GM12874 (cell line): ENCODE measurements at regions not wholly inside any gene's neighbourhood (a gene's known extent, or its start where the extent isn't known, plus 50 kb on each side); places are given as distances from the start of the nearest gene placed in this dataset.

Experiments
- TF ChIP-seq, protein P1 (sequence below): IDR thresholded peaks from 2 replicates; pipeline ENCODE4 v1.5.1; 2011; ENCODE audit warnings: low read depth, mild to moderate bottlenecking, control low read depth, low read length, moderate library complexity; ENCODE audit not compliant: insufficient read depth

DNA sequence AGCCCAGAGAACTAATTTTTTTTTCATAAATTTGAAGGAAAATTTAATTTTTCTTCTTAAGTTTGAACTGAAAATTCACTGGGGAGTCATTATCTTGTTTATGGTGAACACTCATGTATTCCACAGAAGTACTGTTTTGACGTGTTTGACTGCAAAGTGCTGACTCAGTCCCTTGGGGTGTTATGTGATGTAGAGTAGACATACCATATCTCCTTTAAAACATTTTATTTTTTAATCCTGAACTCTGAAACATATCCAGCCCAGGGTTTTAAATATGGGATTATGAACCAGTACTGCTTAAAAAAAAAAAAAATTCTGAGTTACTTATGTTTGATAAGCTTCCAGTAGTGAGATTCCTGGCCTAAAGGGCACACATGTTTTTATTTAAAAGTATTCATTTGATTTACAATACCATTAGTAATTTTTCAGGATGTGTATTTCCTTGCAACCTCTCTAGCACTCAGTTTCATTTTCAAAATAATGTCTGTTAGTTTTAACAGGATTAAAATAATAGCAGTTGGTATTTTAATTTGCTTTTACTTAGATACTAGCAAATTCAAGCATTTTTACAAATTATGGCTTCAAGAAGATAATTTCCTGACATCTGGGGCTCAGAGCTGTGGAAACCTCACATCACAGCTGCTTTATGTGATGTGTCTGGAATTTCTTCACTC lies 81.7 kb upstream of the PDE10A start:
- TF ChIP-seq, protein P1, sequence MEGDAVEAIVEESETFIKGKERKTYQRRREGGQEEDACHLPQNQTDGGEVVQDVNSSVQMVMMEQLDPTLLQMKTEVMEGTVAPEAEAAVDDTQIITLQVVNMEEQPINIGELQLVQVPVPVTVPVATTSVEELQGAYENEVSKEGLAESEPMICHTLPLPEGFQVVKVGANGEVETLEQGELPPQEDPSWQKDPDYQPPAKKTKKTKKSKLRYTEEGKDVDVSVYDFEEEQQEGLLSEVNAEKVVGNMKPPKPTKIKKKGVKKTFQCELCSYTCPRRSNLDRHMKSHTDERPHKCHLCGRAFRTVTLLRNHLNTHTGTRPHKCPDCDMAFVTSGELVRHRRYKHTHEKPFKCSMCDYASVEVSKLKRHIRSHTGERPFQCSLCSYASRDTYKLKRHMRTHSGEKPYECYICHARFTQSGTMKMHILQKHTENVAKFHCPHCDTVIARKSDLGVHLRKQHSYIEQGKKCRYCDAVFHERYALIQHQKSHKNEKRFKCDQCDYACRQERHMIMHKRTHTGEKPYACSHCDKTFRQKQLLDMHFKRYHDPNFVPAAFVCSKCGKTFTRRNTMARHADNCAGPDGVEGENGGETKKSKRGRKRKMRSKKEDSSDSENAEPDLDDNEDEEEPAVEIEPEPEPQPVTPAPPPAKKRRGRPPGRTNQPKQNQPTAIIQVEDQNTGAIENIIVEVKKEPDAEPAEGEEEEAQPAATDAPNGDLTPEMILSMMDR = no peak

DNA sequence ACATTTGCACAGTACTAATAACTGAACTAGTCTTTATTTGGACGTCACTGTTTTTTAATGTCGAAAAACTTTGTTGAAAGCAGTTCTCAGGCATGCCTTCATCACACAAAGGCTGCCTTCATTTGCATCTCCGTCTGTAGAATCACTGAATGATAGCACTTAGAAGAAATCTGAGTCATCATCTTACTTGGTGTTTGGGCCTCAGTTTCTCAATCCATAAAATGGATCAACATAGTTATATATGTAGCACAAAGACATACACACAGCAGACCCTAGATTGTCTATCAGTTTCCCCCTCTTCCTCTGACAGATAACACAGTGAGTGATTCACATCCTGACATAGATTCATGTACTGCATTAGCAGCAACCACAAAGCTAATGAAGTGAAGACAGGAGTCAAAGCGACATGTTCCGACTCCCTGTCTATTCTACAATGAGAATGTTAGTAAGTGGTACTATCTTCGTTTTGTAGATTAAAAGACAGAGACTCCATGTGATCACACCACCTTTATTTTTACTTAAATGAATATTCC lies 80.4 kb upstream of the PDE10A start:
- TF ChIP-seq, protein P1 = no peak

DNA sequence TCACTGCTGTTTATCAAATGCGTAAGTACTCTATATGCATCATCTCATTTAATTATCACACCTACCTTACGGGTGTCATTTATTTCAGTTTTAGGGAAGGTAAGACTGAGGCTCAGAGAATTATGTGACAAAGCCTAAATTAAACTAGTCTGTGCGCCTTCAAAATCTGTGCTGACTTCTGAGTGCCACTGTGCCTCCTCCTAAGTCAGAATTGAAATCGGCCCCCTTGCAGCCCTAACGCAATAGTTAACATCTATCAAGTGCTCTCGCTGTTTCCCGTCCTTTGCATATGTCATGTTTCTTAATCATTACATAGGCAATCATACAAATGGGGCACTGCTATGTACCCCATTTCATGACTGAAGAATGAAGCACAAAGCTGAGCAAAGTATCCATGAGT lies 79.0 kb upstream of the PDE10A start:
- TF ChIP-seq, protein P1 = no peak

DNA sequence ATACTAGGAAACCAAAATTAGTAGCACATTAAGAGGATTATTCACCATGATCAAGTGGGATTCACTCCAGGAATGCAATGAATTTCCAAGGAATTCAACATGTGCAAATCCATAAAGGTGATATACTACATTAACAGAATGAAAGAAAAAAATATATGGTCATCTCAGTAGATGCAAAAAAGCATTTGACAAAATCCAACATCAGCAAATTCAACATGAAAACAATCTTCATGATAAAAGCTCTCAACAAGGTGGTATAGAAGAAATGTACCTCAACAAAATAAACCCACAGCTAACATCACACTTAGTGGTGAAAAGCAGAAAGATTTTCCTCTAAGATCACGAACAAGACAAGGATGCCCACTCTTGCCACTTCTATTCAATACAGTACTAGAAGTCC lies 74.4 kb upstream of the PDE10A start:
- TF ChIP-seq, protein P1 = no peak

DNA sequence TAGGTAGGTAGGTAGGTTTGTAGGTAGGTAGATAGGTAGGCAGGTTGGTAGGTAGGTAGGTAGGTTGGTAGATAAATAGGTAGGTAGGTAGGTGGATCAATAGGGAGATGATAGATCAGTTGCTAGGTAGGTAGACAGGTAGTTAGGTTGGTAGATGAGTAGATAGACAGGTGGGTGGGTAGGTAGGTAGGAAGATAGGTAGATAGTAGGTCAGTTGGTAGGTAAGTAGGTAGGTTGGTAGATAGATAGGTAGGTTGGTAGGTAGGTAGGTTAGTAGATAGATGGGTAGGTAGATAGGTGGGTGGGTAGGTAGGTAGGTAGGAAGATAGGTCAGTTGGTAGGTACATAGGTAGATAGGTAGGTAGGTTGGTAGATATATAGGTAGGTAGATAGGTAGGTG lies 72.0 kb upstream of the PDE10A start:
- TF ChIP-seq, protein P1 = no peak

DNA sequence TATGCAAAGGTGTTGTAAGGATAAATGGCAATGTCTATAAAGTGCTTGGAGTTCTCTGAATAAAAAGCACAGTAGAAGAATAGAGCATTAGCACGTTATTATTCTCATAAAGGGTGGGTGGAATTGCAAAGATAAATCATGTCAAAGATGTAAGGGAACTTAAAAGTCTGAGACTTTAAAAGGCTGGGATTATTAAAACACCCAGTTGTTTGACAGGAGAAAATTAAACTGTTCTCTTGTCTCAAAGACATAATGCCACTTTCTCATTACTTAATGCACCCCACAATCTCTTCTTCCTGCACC lies 70.4 kb upstream of the PDE10A start:
- TF ChIP-seq, protein P1 = no peak

DNA sequence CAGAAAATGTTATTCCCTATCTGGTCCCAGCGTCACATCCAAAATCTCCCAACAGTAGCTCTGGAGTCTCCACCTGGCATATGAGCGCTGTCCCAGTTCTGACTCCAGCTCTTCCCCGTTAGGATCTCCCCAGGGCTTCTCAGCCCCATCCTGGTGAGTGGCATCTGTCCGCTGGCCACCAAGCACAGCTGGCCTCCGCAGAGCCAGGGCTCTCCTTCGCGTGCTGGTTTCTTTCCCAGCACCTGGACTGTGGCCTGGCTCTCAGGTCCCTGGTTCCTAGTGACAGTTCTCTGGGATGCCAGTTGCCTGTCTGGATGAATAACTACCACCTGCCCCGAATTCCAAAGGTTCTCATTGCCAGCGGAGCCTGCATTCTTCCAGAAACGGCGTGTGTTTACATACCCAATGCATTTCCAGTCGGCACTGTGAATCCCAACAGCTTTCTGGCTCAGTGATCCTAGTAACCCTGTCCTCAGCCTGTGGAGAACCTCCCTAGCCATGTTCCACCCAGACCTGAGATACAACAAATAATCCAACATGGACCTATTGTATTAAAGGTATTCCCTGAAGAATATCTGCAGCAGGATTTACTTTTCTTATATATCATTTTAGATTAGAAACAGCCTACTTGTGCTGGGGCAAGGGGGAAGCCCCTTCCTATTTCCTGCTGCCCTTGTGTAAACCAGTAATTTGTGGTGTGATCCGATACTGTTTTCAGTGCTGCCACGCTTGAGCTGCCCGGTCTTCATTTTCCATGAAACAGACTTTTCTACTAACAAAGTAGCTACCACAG lies 69.9 kb upstream of the PDE10A start:
- TF ChIP-seq, protein P1 = no peak
